CD1c-positive myeloid dendritic cell (primary cell): ENCODE measurements at regions not wholly inside any gene's neighbourhood (a gene's known extent, or its start where the extent isn't known, plus 50 kb on each side); places are given as distances from the start of the nearest gene placed in this dataset.
A peak's percentile ranks its signal among the peaks of the same experiment; 100 is the strongest.
"Not testable (repeated sequence)": the region's sequence is repeated elsewhere in the genome, so short reads cannot be mapped to it uniquely, and the experiment has no call there.

ENCODE experiments used
- DNase-seq: peaks from one replicate; pipeline ENCODE4 v3.0.0-alpha.2; 2016; ENCODE audit errors: extremely low spot score

- DNase-seq, result no peak
Observed at GRCh38 chr2:78814331-78814986, 211.0 kb upstream of the REG3G start.

- no peak for DNase-seq
Observed at GRCh38 chr2:78817430-78817829, 208.1 kb upstream of the REG3G start.

- DNase-seq, result no peak
Observed at GRCh38 chr2:78832481-78832880, 193.0 kb upstream of the REG3G start.

GRCh38 chr2:78839259-78839658 is 186.2 kb upstream of the REG3G start:
- DNase-seq, result no peak

- DNase-seq, result not testable (repeated sequence)
Observed at GRCh38 chr2:78840311-78840710, 185.2 kb upstream of the REG3G start.

- DNase-seq, result no peak
Observed at GRCh38 chr2:78845664-78846185, 179.8 kb upstream of the REG3G start.

GRCh38 chr2:78861546-78861945 is 164.0 kb upstream of the REG3G start:
- peak; percentile 8 for DNase-seq

GRCh38 chr2:78864205-78864604 is 161.3 kb upstream of the REG3G start:
- no peak for DNase-seq

- no peak for DNase-seq
Observed at GRCh38 chr2:78865667-78866066, 159.8 kb upstream of the REG3G start.

- no peak for DNase-seq
Observed at GRCh38 chr2:78870343-78870967, 155.0 kb upstream of the REG3G start.

- DNase-seq, result no peak
Observed at GRCh38 chr2:78873526-78873925, 152.0 kb upstream of the REG3G start.

- no peak for DNase-seq
Observed at GRCh38 chr2:78876316-78876688, 149.2 kb upstream of the REG3G start.

GRCh38 chr2:78887446-78887845 is 138.1 kb upstream of the REG3G start:
- no peak for DNase-seq

- no peak for DNase-seq
Observed at GRCh38 chr2:78890935-78891334, 134.6 kb upstream of the REG3G start.

- no peak for DNase-seq
Observed at GRCh38 chr2:78892295-78892694, 133.2 kb upstream of the REG3G start.

- no peak for DNase-seq
Observed at GRCh38 chr2:78895022-78895421, 130.5 kb upstream of the REG3G start.

GRCh38 chr2:78896536-78896935 is 129.0 kb upstream of the REG3G start:
- DNase-seq, result no peak

- DNase-seq, result no peak
Observed at GRCh38 chr2:78907089-78907488, 118.4 kb upstream of the REG3G start.

GRCh38 chr2:78908973-78909372 is 116.5 kb upstream of the REG3G start:
- DNase-seq, result no peak

- no peak for DNase-seq
Observed at GRCh38 chr2:78910376-78910775, 115.1 kb upstream of the REG3G start.

- no peak for DNase-seq
Observed at GRCh38 chr2:78913257-78913656, 112.2 kb upstream of the REG3G start.

- no peak for DNase-seq
Observed at GRCh38 chr2:78925258-78925657, 100.2 kb upstream of the REG3G start.

GRCh38 chr2:78928502-78928901 is 97.0 kb upstream of the REG3G start:
- no peak for DNase-seq

GRCh38 chr2:78940998-78941397 is 84.5 kb upstream of the REG3G start:
- no peak for DNase-seq
